Osteoblast (primary cell): ENCODE measurements at regions not wholly inside any gene's neighbourhood (a gene's known extent, or its start where the extent isn't known, plus 50 kb on each side); places are given as distances from the start of the nearest gene placed in this dataset.

Experiments
- DNase-seq: peaks from one replicate; pipeline ENCODE4 v3.0.0; 2011; ENCODE audit warnings: low spot score, mixed read lengths; ENCODE audit not compliant: insufficient read length; ENCODE audit errors: missing footprints
- H2AFZ ChIP-seq: 2 replicates; pipeline ENCODE4 v1.6.0; 2011; ENCODE audit warnings: mild to moderate bottlenecking, low read length
- H3K27ac ChIP-seq: 2 replicates; pipeline ENCODE4 v1.5.1; 2011; ENCODE audit warnings: mild to moderate bottlenecking, low read depth, low read length, moderate library complexity
- H3K27me3 ChIP-seq: 2 replicates; pipeline ENCODE4 v1.6.0; 2012; ENCODE audit warnings: mild to moderate bottlenecking, control low read depth, inconsistent platforms, low read length, moderate library complexity; ENCODE audit not compliant: insufficient read depth
- H3K36me3 ChIP-seq: 2 replicates; pipeline ENCODE4 v1.5.1; 2011; ENCODE audit warnings: mild to moderate bottlenecking, low read length, control low read depth, moderate library complexity; ENCODE audit not compliant: insufficient read depth
- H3K4me1 ChIP-seq: 2 replicates; pipeline ENCODE4 v1.5.1; 2011; ENCODE audit warnings: mild to moderate bottlenecking, low read length, control low read depth, moderate library complexity; ENCODE audit not compliant: insufficient read depth
- H3K4me2 ChIP-seq: 2 replicates; pipeline ENCODE4 v1.6.0; 2011; ENCODE audit warnings: mild to moderate bottlenecking, low read length; ENCODE audit not compliant: insufficient read depth
- H3K4me3 ChIP-seq: fragments of 200-600 bp; sonication (generic); 3 replicates; pipeline ENCODE4 v1.5.1; 2012; ENCODE audit warnings: mild to moderate bottlenecking, low read length, inconsistent platforms; ENCODE audit not compliant: insufficient read depth
- H3K79me2 ChIP-seq: 2 replicates; pipeline ENCODE4 v1.6.0; 2012; ENCODE audit warnings: mild to moderate bottlenecking, low read length, control low read depth, inconsistent platforms; ENCODE audit not compliant: insufficient read depth
- H3K9me3 ChIP-seq: 2 replicates; pipeline ENCODE4 v1.5.1; 2011; ENCODE audit warnings: low read depth, low read length, control low read depth
- H4K20me1 ChIP-seq: 2 replicates; pipeline ENCODE4 v1.6.0; 2012; ENCODE audit warnings: mild to moderate bottlenecking, low read length, control low read depth; ENCODE audit not compliant: insufficient read depth
- CTCF ChIP-seq: IDR thresholded peaks from 2 replicates; pipeline ENCODE4 v1.5.1; 2011; ENCODE audit warnings: mild to moderate bottlenecking, low read depth, low read length, moderate library complexity; ENCODE audit errors: extremely low read depth

GRCh38 chr4:19324184-19324583 is 927.5 kb upstream of the SLIT2 start:
- no peak for DNase-seq
- Histone ChIP-seq H3K36me3 (no peaks in the 10 kb centered on the region), H3K4me2 (no peak overlapping the region), H4K20me1 (no peaks in the 10 kb centered on the region), H3K9me3 (no peaks in the 10 kb centered on the region), H3K27me3 (no peaks in the 10 kb centered on the region), H3K79me2 (no peaks in the 10 kb centered on the region), H3K4me1 (no peaks in the 10 kb centered on the region), H2AFZ (no peak overlapping the region), H3K27ac (no peak overlapping the region), H3K4me3 (no peak overlapping the region)
- TF ChIP-seq CTCF: no peak

GRCh38 chr4:19319607-19320006 is 932.1 kb upstream of the SLIT2 start:
- Histone ChIP-seq H3K9me3 (no peaks in the 10 kb centered on the region), H4K20me1 (no peaks in the 10 kb centered on the region), H3K4me1 (no peaks in the 10 kb centered on the region), H3K27ac (no peak overlapping the region), H3K4me2 (no peak overlapping the region), H3K36me3 (no peaks in the 10 kb centered on the region), H3K79me2 (no peaks in the 10 kb centered on the region), H3K4me3 (no peak overlapping the region), H2AFZ (no peak overlapping the region), H3K27me3 (no peaks in the 10 kb centered on the region)
- DNase-seq: no peak
- no peak for TF ChIP-seq CTCF

- no peak overlapping the region for H3K4me3 ChIP-seq
- no peak overlapping the region for H2AFZ ChIP-seq
- no peaks in the 10 kb centered on the region for H3K4me1 ChIP-seq
- H3K9me3 ChIP-seq: no peaks in the 10 kb centered on the region
- H3K79me2 ChIP-seq: no peaks in the 10 kb centered on the region
- no peak overlapping the region for H3K27ac ChIP-seq
- TF ChIP-seq CTCF: no peak
- no peaks in the 10 kb centered on the region for H3K36me3 ChIP-seq
- H3K27me3 ChIP-seq: no peaks in the 10 kb centered on the region
- no peak for DNase-seq
- no peak overlapping the region for H3K4me2 ChIP-seq
- H4K20me1 ChIP-seq: no peaks in the 10 kb centered on the region
Measured at GRCh38 chr4:19317377-19317776, 934.3 kb upstream of the SLIT2 start.

GRCh38 chr4:19314116-19314515 is 937.6 kb upstream of the SLIT2 start:
- peak; percentile 47 for DNase-seq
- Histone ChIP-seq H3K27ac (no peak overlapping the region), H3K79me2 (no peaks in the 10 kb centered on the region), H3K4me3 (no peak overlapping the region), H2AFZ (no peak overlapping the region), H3K9me3 (no peaks in the 10 kb centered on the region), H3K4me2 (no peak overlapping the region), H4K20me1 (no peaks in the 10 kb centered on the region), H3K36me3 (no peaks in the 10 kb centered on the region), H3K4me1 (peaks cover 5% of the 10 kb centered on the region), H3K27me3 (no peaks in the 10 kb centered on the region)
- TF ChIP-seq CTCF: no peak
